ENCODE measurements at regions not wholly inside any gene's neighbourhood (a gene's known extent, or its start where the extent isn't known, plus 50 kb on each side); places are given as distances from the start of the nearest gene placed in this dataset.

DNA sequence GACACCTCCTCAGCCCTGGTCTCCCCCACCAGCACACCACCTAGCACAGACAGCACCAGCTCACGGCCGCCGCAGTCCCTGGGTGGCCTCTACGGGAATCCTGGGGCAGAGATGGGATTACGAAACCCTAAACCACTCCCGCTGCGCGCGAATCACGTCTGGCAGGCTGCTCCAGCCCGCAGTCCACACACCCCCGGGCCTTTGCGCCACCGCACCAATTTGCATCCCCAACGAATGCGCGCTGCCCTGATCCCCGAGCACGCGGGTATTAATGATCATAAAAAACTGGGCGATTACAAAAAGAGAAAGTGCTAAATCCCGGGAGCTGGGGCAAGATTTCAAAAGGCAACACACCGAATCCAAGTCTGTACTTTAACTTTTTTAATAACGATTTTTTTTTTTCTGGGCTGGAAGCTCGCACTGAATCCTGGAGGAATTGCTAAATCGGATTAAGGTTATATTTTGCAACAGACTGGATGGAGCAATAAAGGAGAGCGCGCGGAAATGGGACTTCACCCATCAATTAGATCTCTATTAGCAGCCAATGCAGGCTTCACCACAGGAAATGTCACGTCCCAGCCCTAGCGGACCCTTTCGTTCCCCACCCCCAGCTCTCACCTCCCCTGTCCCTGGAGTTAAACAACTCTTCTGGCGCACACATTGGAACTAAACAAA, 69.8 kb upstream of the TMEM33 start:
- DNase-seq (ENCODE audit: low read depth in 2 of 3, low spot score in 1 of 3) = no peak

DNA sequence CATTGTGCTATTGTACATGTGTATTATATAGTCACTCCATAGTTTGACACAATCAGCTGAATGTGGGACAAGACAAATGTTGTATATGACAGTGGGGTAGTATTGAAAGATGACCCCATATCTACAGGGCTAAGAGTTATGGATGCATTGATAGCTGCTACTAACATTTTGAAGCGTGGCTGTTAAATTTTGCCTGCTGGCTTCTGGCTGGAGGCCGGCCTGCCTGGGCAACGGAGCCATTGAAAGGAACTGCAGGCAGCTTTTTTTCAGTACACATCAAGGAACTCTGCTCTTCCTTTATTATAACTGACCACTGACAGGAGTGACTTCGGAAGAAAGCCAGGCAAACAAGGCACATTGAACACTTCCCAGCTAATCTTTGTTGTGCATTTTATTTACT, 76.1 kb upstream of the TMEM33 start:
- no peak for DNase-seq (ENCODE audit: low read depth in 2 of 3, low spot score in 1 of 3)

- no peak for DNase-seq (ENCODE audit: low read depth in 2 of 3, low spot score in 1 of 3)
Observed at GRCh38 chr4:41857226-41857641, 78.0 kb upstream of the TMEM33 start.

DNA sequence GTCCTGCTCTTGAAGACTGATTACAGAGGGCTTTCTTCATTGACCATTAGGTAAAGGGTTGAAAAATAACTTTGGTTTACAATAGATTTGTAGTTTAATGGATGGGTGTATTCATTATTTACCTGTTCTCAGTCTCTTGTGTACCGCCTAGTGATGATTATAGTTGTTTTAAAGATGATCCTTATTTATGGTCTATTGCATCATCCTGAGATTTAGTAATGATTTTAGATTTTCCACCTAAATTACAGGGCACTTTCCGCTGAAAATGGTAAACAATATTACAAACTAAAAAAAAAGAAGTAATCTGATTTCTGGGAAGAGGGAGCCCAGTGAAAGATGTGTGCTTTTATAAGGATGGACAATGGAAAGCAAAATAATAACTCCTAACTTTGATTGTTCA, 78.4 kb upstream of the TMEM33 start:
- no peak for DNase-seq (ENCODE audit: low read depth in 2 of 3, low spot score in 1 of 3)

GRCh38 chr4:41853973-41854372, 81.3 kb upstream of the TMEM33 start:
- no peak for DNase-seq (ENCODE audit: low read depth in 2 of 3, low spot score in 1 of 3)

DNA sequence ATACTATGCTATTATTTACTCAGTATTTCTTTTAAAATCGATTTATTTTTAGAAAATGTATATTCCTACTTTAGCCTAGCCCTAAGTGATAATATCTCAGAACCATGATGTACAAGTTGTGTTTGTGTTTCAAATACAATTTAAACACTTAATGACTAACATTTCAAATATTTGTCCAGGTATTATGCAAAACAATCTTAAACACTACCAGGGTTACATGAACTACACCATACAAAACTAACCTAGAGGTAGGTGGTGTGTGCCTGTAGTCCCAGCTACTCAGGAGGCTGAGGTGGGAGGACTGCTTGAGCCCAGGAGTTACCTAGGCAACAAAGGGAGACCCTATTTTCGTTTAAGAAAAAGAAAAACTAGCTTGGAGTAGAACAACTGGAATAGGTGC, 83.0 kb upstream of the TMEM33 start:
- DNase-seq (ENCODE audit: low read depth in 2 of 3, low spot score in 1 of 3) = no peak

DNA sequence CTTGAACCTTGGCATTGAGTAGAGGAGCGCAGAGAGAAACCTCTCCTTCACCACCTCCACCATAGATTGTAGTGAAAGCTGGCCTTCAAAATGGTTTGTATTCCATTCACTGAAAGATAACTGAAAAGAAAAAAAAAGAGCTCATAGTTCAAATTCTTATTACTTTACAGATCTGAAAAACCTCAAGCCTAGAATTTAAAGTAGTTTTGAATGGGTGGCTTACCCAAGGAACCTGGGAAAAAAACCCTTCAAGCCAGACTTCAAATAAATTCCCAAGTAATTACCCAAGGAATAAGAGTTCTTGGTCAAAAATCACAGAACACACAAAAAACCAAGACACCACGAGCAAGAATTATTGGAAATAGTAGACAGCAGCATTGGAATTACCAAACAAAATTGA, 83.6 kb upstream of the TMEM33 start:
- DNase-seq (ENCODE audit: low read depth in 2 of 3, low spot score in 1 of 3) = no peak

DNA sequence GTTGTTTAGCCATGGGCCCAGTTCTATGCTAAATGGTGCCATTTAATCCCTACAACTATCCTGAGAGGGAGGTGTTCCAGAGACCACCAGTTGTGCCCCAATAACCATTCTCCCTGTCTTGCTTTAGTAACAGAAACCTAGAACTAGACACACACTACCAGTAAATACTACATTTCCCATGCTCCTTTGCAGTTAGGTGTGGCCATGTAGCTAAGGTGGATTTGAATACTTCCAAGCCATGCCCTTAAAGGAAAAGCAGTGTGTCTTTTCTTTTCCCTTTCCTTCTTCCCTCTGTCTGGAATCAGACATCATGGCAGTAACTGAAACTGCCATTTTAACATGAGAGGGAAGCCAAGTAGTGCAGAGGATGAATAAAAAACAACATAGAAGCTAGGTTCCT, 90.9 kb upstream of the TMEM33 start:
- DNase-seq (ENCODE audit: low read depth in 2 of 3, low spot score in 1 of 3) = no peak

DNA sequence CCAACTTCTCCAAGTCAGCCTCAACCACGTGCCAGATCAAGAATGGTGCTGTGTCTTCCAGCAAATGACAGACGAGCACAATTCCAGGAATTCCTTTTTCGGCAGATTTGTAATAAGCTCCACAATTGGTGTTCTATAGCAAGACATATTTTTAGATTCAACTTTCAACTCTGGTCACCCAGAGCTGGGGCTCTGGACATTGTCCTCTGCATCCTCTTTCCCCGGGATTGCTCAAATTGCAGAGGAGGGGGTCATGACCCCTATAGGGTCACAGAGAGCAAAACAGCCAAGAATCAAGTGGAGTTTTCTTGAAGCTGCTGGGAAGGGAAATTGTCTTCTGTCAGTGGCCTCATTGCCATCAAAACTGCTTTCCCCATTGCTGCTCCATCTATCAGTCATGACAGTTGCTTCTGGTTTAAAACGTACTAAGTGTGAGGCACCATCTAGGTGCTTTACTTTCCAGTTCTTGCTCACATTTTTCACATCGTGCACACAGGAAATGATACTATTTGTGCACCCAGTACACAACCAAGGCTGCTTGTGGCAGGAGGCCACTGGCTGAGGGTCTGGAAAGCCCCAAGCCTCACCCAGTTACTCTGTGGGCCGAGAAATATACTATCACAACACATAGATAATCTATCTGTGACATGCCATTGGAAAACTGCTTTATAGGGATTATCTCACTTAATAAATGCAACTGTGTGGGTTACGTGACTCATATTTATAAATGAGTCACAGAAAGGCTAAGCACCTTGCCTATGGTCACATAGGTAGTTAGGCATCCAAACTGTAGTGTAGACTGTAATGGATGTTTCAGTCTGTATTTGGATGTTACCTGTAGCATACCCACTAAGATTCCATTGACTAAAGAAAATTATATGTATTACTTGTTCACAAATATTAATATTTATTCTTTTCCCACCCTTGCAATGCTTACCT, 91.7 kb upstream of the PHOX2B start:
- DNase-seq (ENCODE audit: low read depth in 2 of 3, low spot score in 1 of 3) = peak in 1 of 3 donors; percentile 1

DNA sequence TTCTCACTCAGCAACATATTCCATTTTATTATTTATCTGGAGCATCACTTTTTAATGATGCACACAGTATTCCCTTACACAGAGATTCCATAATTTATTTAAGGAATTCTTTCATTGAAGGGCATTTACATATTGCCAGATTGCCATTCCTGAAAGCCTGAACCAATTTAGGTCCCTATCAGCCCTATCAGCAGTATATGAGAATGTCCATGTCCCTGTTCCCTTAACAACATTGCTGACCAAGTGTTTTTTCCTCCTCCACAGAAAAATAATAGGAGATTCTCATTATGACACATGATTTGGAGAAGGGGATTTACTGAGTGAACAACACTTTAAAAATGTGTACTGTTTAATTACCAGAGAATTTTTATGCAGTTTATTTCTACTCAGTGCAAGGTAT, 90.1 kb upstream of the PHOX2B start:
- no peak for DNase-seq (ENCODE audit: low read depth in 2 of 3, low spot score in 1 of 3)

- DNase-seq (ENCODE audit: low read depth in 2 of 3, low spot score in 1 of 3) = no peak
Observed at GRCh38 chr4:41835321-41835995, 86.9 kb upstream of the PHOX2B start.

GRCh38 chr4:41832961-41833360, 84.4 kb upstream of the PHOX2B start:
- DNase-seq (ENCODE audit: low read depth in 2 of 3, low spot score in 1 of 3) = no peak

DNA sequence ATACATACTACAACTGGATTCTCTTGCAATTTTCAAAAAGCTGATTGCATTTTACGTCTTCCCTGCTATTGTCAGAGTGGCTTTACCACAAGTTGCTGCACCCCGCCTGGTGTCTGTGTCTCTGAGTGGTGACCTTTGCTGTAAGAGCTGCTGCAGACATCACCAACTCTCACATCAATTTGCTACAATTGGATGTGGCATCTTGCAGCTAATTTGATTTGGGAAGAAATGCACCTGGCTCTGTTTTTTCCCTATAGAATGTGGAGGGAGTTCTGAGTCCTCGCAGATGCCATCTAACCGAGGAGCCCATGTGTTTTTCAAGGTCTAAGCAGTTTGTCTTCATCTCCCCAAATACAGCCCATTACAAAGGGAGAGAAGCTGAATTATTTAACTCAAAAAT, 73.8 kb upstream of the PHOX2B start:
- no peak for DNase-seq (ENCODE audit: low read depth in 2 of 3, low spot score in 1 of 3)

GRCh38 chr4:41820473-41820872, 71.9 kb upstream of the PHOX2B start:
- DNase-seq (ENCODE audit: low read depth in 2 of 3, low spot score in 1 of 3) = no peak

DNA sequence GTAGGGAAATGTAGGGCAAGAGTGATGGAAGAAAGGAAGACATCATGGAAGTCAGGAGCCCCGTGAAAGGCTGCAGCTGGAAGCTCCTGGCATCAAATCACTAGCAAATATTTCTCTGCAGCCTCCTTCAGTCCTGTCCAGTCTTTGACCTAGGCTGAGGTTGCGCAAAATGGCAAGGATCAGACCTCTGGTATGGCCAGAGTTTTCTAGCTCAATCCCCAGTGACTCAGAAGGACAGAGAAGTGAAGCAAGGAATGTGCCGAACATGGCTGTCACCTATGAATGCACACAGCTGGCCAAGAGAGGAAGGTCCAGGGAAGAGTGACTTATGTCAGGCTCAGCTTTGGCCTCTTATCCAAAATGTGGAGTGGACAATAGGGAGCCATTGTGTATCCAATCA, 71.1 kb upstream of the PHOX2B start:
- DNase-seq (ENCODE audit: low read depth in 2 of 3, low spot score in 1 of 3) = no peak

DNA sequence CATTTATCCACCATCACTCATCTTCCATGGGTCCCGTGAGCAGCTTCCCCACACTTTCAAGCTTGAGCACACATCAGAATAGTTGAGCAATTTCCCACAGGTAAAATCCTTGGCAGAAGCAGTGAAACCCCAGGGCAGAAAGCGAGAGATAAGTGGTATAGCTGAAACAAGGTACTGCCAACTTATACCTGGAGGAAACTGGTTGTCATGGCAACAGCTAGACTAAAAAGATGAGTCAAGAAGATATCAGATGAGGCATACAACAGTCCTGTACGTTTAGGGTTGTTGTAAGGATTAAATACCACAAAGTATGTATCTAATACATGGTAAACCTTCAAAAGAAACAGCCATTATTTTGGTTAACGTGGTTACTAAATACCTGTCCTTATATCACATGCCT, 66.9 kb upstream of the PHOX2B start:
- no peak for DNase-seq (ENCODE audit: low read depth in 2 of 3, low spot score in 1 of 3)

GRCh38 chr4:41814565-41814964, 66.0 kb upstream of the PHOX2B start:
- no peak for DNase-seq (ENCODE audit: low read depth in 2 of 3, low spot score in 1 of 3)

DNA sequence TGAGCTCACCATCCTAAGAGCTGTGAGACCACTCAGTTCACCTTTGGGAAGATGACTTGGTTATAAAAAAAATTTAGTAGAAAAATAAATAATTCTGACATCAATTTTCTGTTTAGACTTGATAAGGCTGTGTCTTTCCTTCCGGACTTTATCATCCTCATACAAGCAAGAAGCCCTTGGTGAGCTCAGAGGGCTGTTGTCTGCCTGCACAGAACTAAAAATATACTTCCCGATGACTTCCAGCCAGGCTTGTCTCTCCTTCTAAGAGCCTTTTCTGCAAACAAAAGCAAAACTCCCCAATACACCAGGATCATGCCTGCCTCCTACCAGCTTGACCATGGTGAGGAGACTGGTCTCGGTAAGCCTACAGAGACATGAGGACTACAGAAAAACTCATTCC, 58.3 kb upstream of the PHOX2B start:
- DNase-seq (ENCODE audit: low read depth in 2 of 3, low spot score in 1 of 3) = no peak

DNA sequence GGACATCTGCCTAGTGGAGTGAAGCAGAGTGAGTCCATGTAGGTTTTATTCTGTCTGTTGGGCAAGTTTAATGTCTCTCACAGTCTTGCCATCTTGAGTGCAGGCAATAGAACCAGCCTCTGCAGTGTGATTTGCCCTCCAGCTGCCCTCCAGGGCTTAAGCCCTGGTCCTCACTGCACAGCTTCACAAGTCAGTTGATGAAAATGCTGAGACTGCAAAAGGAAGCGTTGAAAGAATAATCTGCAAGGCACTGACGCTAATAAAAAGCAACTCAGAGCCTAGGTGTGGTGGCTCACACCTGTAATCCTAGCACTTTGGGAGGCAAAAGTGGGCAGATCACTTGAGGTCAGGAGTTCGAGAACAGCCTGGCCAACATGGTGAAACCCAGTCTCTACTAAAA, 54.1 kb upstream of the PHOX2B start:
- DNase-seq (ENCODE audit: low read depth in 2 of 3, low spot score in 1 of 3) = no peak

DNA sequence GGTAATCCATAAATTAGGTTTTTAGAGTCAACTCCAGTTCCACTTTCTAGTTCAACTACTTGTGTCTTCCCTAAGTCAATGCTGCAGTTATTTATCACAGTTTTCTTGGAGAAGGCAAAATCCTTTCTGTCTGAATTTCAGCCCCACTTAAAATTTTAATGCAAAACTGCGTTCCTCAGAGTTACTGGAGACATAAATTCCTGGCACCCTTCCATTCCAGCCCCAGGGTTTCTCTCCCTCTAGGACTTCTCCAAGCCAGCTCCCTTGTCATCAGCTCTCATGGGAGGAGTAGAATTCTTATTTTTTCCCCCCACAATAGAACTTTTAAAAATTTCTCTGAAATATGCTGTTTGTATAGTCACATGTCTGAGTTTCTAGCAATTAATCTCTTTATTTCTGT, 50.6 kb upstream of the PHOX2B start:
- DNase-seq (ENCODE audit: low read depth in 2 of 3, low spot score in 1 of 3) = no peak

Data from stimulated activated CD4-positive, alpha-beta T cell treated with anti-CD3 and anti-CD28 coated beads, Interleukin-12 subunit alpha, Interleukin-12 subunit beta, amount 100 ng/mL, for 48 hours (primary cell).